AG04449 (cell line): ENCODE measurements at regions not wholly inside any gene's neighbourhood (a gene's known extent, or its start where the extent isn't known, plus 50 kb on each side); places are given as distances from the start of the nearest gene placed in this dataset.

ENCODE experiments used
- CTCF ChIA-PET: fragments of 350-600 bp; formaldehyde crosslinking; extraction: SDS; loops from one replicate; lab custom pipeline; 2021; ENCODE audit warnings: antibody characterized with exemption; lab: Yijun Ruan, JAX
- POLR2A ChIA-PET: fragments of 400-600, 350-600 bp; formaldehyde crosslinking; extraction: SDS; loops from one replicate; lab custom pipeline; 2020; ENCODE audit warnings: antibody characterized with exemption, inconsistent platforms; lab: Yijun Ruan, JAX
- DNase-seq: peaks from one replicate; pipeline ENCODE4 v3.0.0-alpha.2; 2010; ENCODE audit warnings: low read depth, low spot score
- H3K4me3 ChIP-seq: 2 replicates; pipeline ENCODE4 v1.5.1; 2011; ENCODE audit warnings: low read depth, mild to moderate bottlenecking, control low read depth, low read length
- TF ChIP-seq, protein P1 (sequence below): IDR thresholded peaks from one replicate; pipeline ENCODE4 v1.5.1; 2011; ENCODE audit warnings: mild to moderate bottlenecking, moderate library complexity, low read length, control low read depth, inconsistent platforms; ENCODE audit not compliant: insufficient read depth; ENCODE audit errors: missing control alignments

DNA sequence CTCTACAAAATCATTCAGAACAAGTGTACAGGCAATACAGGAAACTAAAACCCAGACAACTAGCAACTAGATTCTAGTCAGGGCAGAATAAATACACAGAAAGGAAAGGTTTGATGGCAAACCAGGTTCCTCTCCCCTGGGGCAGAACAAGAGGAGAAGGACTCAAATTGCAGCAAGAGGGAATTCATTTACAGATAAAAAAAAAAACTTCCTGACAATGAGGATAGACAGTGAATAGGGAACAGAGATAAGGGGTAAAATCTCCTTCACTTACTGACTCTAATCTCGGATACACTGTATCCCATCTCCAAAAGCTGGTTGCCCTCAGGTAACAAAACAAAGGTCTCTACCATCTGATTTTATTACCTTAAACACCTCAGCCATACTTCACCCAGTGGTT is 244.0 kb downstream of the SEC61B start:
- POLR2A ChIA-PET = no interaction called here
- TF ChIP-seq, protein P1, sequence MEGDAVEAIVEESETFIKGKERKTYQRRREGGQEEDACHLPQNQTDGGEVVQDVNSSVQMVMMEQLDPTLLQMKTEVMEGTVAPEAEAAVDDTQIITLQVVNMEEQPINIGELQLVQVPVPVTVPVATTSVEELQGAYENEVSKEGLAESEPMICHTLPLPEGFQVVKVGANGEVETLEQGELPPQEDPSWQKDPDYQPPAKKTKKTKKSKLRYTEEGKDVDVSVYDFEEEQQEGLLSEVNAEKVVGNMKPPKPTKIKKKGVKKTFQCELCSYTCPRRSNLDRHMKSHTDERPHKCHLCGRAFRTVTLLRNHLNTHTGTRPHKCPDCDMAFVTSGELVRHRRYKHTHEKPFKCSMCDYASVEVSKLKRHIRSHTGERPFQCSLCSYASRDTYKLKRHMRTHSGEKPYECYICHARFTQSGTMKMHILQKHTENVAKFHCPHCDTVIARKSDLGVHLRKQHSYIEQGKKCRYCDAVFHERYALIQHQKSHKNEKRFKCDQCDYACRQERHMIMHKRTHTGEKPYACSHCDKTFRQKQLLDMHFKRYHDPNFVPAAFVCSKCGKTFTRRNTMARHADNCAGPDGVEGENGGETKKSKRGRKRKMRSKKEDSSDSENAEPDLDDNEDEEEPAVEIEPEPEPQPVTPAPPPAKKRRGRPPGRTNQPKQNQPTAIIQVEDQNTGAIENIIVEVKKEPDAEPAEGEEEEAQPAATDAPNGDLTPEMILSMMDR = no peak
- CTCF ChIA-PET = no interaction called here
- DNase-seq = no peak
- H3K4me3 ChIP-seq = no peak overlapping the region

DNA sequence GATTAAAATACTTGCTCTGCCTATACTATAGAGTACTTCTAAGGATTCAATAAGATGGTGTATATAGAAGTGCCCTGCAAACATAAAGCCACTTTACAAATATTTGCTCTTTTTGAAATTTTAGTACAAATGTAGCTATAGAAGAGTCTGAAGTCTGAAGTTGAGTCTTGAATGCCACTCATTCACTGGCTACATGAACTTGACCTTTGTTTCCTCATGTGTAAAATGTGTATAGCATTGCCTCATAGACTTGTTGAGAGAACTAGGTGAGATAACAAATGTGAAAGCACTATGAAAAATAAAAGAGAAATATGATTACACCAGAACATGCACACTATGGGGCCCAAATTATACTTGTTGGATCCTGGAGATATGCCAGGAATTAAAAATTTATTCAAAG is 244.7 kb downstream of the SEC61B start:
- TF ChIP-seq, protein P1 = no peak
- no peak overlapping the region for H3K4me3 ChIP-seq
- ChIA-PET POLR2A (no interaction called here), CTCF (no interaction called here)
- DNase-seq = no peak

DNA sequence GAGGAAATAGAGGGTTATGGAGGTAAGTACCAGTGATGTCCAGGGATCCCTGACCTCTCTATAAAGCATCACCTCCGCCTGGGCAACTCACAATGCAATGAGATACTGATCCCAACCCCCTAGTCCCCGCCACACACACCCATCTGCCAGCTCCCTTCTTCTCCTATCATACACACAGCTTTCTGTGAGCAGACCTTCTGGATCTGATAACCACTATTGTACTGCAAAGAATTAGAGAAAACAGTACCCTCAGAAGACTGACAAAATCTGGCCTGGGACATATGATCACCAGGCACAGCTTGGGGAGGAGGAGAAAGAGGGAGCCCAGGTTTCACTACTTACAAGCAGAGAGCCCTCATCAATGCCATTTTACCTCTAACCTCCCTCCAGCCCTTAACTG is 249.0 kb downstream of the SEC61B start:
- DNase-seq = no peak
- ChIA-PET CTCF (no interaction called here), POLR2A (no interaction called here)
- H3K4me3 ChIP-seq = no peak overlapping the region
- TF ChIP-seq, protein P1 = no peak

DNA sequence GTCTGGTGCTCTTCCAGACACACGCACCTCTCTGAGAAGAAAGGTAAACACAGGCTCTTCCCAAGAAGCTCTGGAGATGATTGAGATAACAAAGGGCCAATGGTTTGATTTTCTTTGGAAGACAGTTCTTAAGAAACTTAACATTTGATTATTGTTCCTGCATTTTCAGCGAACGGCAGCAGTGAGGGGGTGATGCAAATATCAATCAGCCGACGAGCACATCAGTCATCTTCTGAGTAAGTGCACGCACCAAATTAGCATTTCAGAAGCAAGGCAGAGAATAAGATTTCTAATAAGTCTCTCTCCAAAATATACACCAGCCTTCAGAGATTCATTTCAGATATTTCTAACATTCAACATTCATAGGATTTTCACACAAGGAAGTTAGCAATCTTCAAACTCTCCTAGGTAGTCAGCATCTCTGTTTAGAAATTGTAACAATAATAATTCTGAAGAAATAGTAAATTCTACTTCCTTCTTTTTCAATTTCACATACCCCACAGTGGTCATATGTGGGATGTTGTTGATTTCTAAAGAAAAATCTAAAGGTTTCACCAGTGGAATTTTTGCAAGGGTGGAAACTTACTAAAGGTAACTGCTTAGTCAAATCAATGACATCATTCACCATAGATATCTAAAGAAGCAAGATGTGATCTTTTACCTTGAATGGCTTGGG is 250.3 kb downstream of the SEC61B start:
- ChIA-PET CTCF (no interaction called here), POLR2A (no interaction called here)
- TF ChIP-seq, protein P1 = no peak
- H3K4me3 ChIP-seq = no peak overlapping the region
- no peak for DNase-seq

DNA sequence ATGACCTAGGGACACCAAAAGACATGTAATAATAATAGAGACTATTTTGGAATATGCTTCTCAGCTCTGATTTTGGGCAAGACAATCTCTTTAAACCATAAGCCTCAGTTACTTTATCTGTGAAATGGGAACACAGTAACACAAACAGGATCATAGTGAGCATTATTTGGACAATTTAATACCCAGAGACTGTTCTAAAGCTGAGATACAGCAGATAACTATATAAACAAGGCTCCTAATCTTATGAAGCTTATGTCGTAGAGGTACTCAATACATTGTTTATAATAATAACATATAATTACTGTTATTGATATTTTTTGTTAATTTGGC is 250.8 kb downstream of the SEC61B start:
- TF ChIP-seq, protein P1 = no peak
- CTCF ChIA-PET = no interaction called here

DNA sequence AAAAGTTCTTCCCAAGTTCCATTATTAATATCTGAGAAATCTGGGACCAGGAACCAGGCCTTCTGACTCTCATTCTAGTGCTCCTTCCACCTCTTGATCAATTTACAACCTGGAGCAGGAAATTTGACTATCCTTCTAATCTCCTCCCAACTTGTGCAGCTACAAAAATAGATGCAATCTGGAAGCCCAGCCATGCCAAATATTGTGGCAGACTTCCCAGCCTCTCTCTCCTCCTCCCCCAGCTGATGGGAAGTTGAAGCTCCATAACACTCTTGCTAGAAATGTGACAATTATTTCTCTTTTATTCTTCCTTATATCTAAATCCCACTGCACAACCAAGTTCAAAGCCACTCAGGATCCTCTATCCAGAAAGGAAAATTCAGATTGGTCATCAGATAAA is 252.1 kb downstream of the SEC61B start:
- TF ChIP-seq, protein P1 = no peak
- DNase-seq = no peak

More for the DNA sequence above, 250.8 kb downstream of the SEC61B start:
- POLR2A ChIA-PET = no interaction called here
- DNase-seq = no peak
- H3K4me3 ChIP-seq = no peak overlapping the region

More for the DNA sequence above, 252.1 kb downstream of the SEC61B start:
- H3K4me3 ChIP-seq = no peak overlapping the region
- CTCF ChIA-PET = no interaction called here
- POLR2A ChIA-PET = no interaction called here
